Dermis blood vessel endothelial cell (primary cell): ENCODE measurements at regions not wholly inside any gene's neighbourhood (a gene's known extent, or its start where the extent isn't known, plus 50 kb on each side); places are given as distances from the start of the nearest gene placed in this dataset.

Source experiments
- DNase-seq: peaks from one replicate; pipeline ENCODE4 v3.0.0; 2010

- no peak for DNase-seq
Measured at GRCh38 chr2:23169896-23170295, 215.1 kb upstream of the KLHL29 start.

- DNase-seq: no peak
Measured at GRCh38 chr2:23171108-23171507, 213.9 kb upstream of the KLHL29 start.

GRCh38 chr2:23178396-23178795 lies 206.6 kb upstream of the KLHL29 start:
- DNase-seq: no peak

GRCh38 chr2:23183733-23184132 lies 201.2 kb upstream of the KLHL29 start:
- DNase-seq: no peak

GRCh38 chr2:23198316-23199114 lies 186.5 kb upstream of the KLHL29 start:
- no peak for DNase-seq

GRCh38 chr2:23199115-23199918 lies 185.7 kb upstream of the KLHL29 start:
- peak; percentile 40 for DNase-seq

- no peak for DNase-seq
Measured at GRCh38 chr2:23200068-23200786, 184.8 kb upstream of the KLHL29 start.

- no peak for DNase-seq
Measured at GRCh38 chr2:23200787-23201114, 184.2 kb upstream of the KLHL29 start.

- no peak for DNase-seq
Measured at GRCh38 chr2:23203383-23203782, 181.6 kb upstream of the KLHL29 start.

- DNase-seq: no peak
Measured at GRCh38 chr2:23204685-23205242, 180.2 kb upstream of the KLHL29 start.

GRCh38 chr2:23206650-23207049 lies 178.3 kb upstream of the KLHL29 start:
- no peak for DNase-seq

- no peak for DNase-seq
Measured at GRCh38 chr2:23207871-23208270, 177.1 kb upstream of the KLHL29 start.

GRCh38 chr2:23208339-23208738 lies 176.6 kb upstream of the KLHL29 start:
- no peak for DNase-seq

GRCh38 chr2:23209059-23209458 lies 175.9 kb upstream of the KLHL29 start:
- no peak for DNase-seq

GRCh38 chr2:23211987-23212583 lies 172.9 kb upstream of the KLHL29 start:
- DNase-seq: no peak

GRCh38 chr2:23213196-23213595 lies 171.8 kb upstream of the KLHL29 start:
- DNase-seq: no peak

GRCh38 chr2:23215016-23215415 lies 170.0 kb upstream of the KLHL29 start:
- DNase-seq: no peak

- DNase-seq: no peak
Measured at GRCh38 chr2:23219666-23220065, 165.3 kb upstream of the KLHL29 start.

- no peak for DNase-seq
Measured at GRCh38 chr2:23220513-23221094, 164.4 kb upstream of the KLHL29 start.

GRCh38 chr2:23221236-23221635 lies 163.7 kb upstream of the KLHL29 start:
- DNase-seq: no peak

- DNase-seq: no peak
Measured at GRCh38 chr2:23221901-23222300, 163.1 kb upstream of the KLHL29 start.

GRCh38 chr2:23230885-23231284 lies 154.1 kb upstream of the KLHL29 start:
- DNase-seq: no peak
